HAP-1 (cell line): ENCODE measurements at regions not wholly inside any gene's neighbourhood (a gene's known extent, or its start where the extent isn't known, plus 50 kb on each side); places are given as distances from the start of the nearest gene placed in this dataset.

ENCODE experiments used
- DNase-seq, 2 experiments: peaks; one replicate each; pipeline ENCODE4 v3.0.0-alpha.2; 2016 to 2020; ENCODE audit warnings: low spot score in 2 of 2
- H3K27me3 ChIP-seq: fragments of 250-450 bp; sonication (Bioruptor Pico); 2 replicates; pipeline ENCODE4 v1.5.1; 2020; ENCODE audit warnings: low read depth, mild to moderate bottlenecking, moderate library complexity
- H3K36me3 ChIP-seq: fragments of 250-450 bp; sonication (Bioruptor Pico); replicated peaks from 2 replicates; pipeline ENCODE4 v1.5.1; 2020; ENCODE audit warnings: mild to moderate bottlenecking
- H3K4me1 ChIP-seq: fragments of 250-450 bp; sonication (Bioruptor Pico); 2 replicates; pipeline ENCODE4 v1.5.1; 2020; ENCODE audit warnings: mild to moderate bottlenecking
- H3K4me3 ChIP-seq: fragments of 250-450 bp; sonication (Bioruptor Pico); 2 replicates; pipeline ENCODE4 v1.5.1; 2020; ENCODE audit warnings: mild to moderate bottlenecking, moderate library complexity
- H3K9me3 ChIP-seq: fragments of 250-450 bp; sonication (Bioruptor Pico); 2 replicates; pipeline ENCODE4 v1.5.1; 2020; ENCODE audit warnings: mild to moderate bottlenecking, moderate library complexity
- in situ Hi-C: fragments of 300-500 bp; cut with MboI; formaldehyde crosslinking; loops from 3 replicates; pipeline ENCODE4 v1.14.3; 2020; ENCODE audit warnings: low sequenced_read_pairs, inconsistent platforms, mixed read lengths

DNA sequence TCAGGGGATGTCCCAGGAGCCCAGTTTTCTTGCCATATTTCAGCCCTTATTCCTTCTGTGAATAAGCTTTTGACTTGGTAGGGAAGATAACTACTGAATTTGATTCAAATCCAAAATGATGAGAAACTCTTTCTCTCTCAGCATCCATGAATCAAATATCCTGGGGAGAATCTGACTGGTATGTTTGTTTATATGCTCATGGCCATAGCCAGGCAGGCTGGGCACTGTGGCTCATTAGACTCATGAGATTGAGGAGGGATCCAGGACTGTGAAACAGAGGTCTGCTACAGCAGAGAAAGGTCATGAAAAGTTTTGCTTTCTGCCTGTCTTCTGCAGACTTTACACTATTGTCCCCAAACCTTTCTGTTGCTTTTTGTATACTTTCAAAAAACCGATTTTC lies 346.4 kb upstream of the ATP2B1 start:
- Histone ChIP-seq H3K4me3 (no peak overlapping the region), H3K4me1 (no peaks in the 10 kb centered on the region), H3K36me3 (no peaks in the 10 kb centered on the region), H3K9me3 (no peaks in the 10 kb centered on the region), H3K27me3 (no peaks in the 10 kb centered on the region)
- DNase-seq = no peak
- in situ Hi-C loops = no loop called here

GRCh38 chr12:90048918-90049317 lies 340.3 kb upstream of the ATP2B1 start:
- no peaks in the 10 kb centered on the region for H3K4me1 ChIP-seq
- no peaks in the 10 kb centered on the region for H3K27me3 ChIP-seq
- in situ Hi-C loops = no loop called here
- DNase-seq = no peak
- H3K36me3 ChIP-seq = no peaks in the 10 kb centered on the region
- H3K4me3 ChIP-seq = no peak overlapping the region
- H3K9me3 ChIP-seq = no peaks in the 10 kb centered on the region

- DNase-seq = no peak
- Histone ChIP-seq H3K36me3 (no peaks in the 10 kb centered on the region), H3K27me3 (no peaks in the 10 kb centered on the region)
Measured at GRCh38 chr12:90045559-90045958, 336.9 kb upstream of the ATP2B1 start.

DNA sequence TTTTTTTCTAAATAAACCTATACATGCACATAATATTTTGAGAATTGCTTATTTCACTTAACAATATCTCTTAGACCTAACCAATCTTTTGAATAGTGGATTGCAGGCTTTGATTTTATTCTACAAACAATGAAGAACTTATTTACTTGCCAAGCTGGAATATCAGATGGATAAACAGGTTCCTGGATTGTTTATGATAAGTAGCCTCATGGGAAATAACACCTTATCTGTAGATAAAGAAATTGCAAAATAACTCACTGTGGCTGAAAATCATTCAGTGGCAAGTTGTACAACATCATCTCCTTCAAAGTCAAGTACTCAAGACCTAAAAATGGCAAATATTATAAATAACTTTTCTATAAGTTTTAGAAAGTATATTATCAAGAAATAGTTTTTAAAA lies 335.4 kb upstream of the ATP2B1 start:
- in situ Hi-C loops = no loop called here
- DNase-seq = no peak

More at GRCh38 chr12:90045559-90045958, 336.9 kb upstream of the ATP2B1 start:
- Histone ChIP-seq H3K4me3 (no peak overlapping the region), H3K4me1 (no peaks in the 10 kb centered on the region), H3K9me3 (no peaks in the 10 kb centered on the region)
- in situ Hi-C loops = no loop called here

GRCh38 chr12:90042920-90043641 lies 334.4 kb upstream of the ATP2B1 start:
- Histone ChIP-seq H3K4me1 (no peaks in the 10 kb centered on the region), H3K9me3 (no peaks in the 10 kb centered on the region), H3K4me3 (no peak overlapping the region), H3K27me3 (no peaks in the 10 kb centered on the region), H3K36me3 (no peaks in the 10 kb centered on the region)
- in situ Hi-C loops = no loop called here
- DNase-seq = no peak

More for the DNA sequence above, 335.4 kb upstream of the ATP2B1 start:
- no peak overlapping the region for H3K4me3 ChIP-seq
- H3K4me1 ChIP-seq = no peaks in the 10 kb centered on the region
- H3K27me3 ChIP-seq = no peaks in the 10 kb centered on the region
- H3K36me3 ChIP-seq = no peaks in the 10 kb centered on the region
- no peaks in the 10 kb centered on the region for H3K9me3 ChIP-seq

GRCh38 chr12:90038289-90038688 lies 329.7 kb upstream of the ATP2B1 start:
- Histone ChIP-seq H3K9me3 (no peaks in the 10 kb centered on the region), H3K4me3 (no peak overlapping the region), H3K36me3 (no peaks in the 10 kb centered on the region), H3K4me1 (no peaks in the 10 kb centered on the region), H3K27me3 (no peaks in the 10 kb centered on the region)
- in situ Hi-C loops = no loop called here
- DNase-seq = no peak

DNA sequence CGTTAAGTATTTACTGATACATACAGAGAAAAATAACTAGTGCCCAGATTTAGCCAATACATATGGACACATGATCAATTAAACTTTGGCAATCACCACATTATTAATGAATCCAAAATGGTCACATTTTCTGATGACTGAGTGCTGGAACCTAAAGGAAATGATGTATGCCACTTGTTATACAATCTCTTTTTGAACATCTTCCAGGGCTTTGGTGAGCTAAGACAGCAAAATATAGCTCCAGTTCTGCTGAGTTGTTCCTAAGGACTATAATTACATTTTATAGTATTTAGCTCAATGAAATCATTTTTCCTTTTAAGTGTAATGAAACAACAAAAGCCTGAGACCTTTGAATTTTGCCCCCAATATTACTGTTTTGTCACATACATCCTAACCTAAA lies 329.1 kb upstream of the ATP2B1 start:
- no peak overlapping the region for H3K4me3 ChIP-seq
- no peak for DNase-seq

DNA sequence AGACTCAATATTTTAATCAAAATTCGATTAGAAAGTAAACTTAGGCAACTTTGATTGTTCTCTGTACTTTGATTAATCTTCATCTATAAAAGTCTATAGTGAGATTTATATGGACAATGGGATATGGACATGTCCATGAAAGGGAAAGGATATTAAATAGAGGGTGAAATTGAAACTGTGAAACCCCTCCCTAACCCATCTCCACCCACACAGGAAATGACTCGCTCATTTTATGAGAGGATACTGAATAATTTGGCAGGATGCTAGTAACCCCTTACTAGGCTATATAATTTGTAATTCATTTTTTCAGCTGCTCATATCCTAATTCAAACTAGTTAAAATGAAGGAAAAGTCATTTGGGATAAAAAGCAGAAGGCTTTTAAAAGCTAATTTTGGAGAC lies 328.0 kb upstream of the ATP2B1 start:
- Histone ChIP-seq H3K27me3 (no peaks in the 10 kb centered on the region), H3K36me3 (no peaks in the 10 kb centered on the region), H3K4me1 (no peaks in the 10 kb centered on the region), H3K4me3 (no peak overlapping the region), H3K9me3 (no peaks in the 10 kb centered on the region)
- in situ Hi-C loops = no loop called here
- no peak for DNase-seq

More for the DNA sequence above, 329.1 kb upstream of the ATP2B1 start:
- in situ Hi-C loops = no loop called here
- Histone ChIP-seq H3K27me3 (no peaks in the 10 kb centered on the region), H3K9me3 (no peaks in the 10 kb centered on the region), H3K36me3 (no peaks in the 10 kb centered on the region), H3K4me1 (no peaks in the 10 kb centered on the region)

DNA sequence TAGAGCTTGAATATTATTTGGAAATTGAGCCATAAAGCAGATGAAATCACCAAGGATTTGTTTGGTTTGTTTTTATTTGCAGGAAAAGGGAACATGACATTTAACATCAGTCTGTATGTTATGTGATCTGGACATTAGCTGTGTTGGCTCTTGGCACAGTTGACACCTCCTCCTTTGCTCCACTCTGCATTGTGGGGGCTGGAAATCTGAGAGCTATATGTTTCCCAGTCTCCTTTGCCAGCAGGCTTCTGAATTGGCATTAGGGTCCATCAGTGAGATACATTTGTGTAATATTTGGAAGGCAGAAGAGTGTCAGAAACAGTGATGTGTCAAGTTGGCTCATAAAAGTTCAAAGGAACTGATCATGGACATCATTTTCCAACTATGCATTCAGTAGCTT lies 322.1 kb upstream of the ATP2B1 start:
- in situ Hi-C loops = no loop called here
- no peaks in the 10 kb centered on the region for H3K36me3 ChIP-seq
- H3K4me1 ChIP-seq = no peaks in the 10 kb centered on the region
- no peak overlapping the region for H3K4me3 ChIP-seq
- H3K9me3 ChIP-seq = no peaks in the 10 kb centered on the region
- no peaks in the 10 kb centered on the region for H3K27me3 ChIP-seq
- DNase-seq = no peak

- in situ Hi-C loops = no loop called here
- H3K36me3 ChIP-seq = no peaks in the 10 kb centered on the region
- DNase-seq = no peak
- H3K9me3 ChIP-seq = no peaks in the 10 kb centered on the region
- H3K27me3 ChIP-seq = no peaks in the 10 kb centered on the region
- H3K4me1 ChIP-seq = no peaks in the 10 kb centered on the region
- H3K4me3 ChIP-seq = no peak overlapping the region
Measured at GRCh38 chr12:90029317-90029716, 320.7 kb upstream of the ATP2B1 start.

- Histone ChIP-seq H3K9me3 (no peaks in the 10 kb centered on the region), H3K36me3 (no peaks in the 10 kb centered on the region), H3K4me3 (no peak overlapping the region), H3K4me1 (no peaks in the 10 kb centered on the region), H3K27me3 (no peaks in the 10 kb centered on the region)
- no peak for DNase-seq
- in situ Hi-C loops = no loop called here
Measured at GRCh38 chr12:90028635-90029051, 320.0 kb upstream of the ATP2B1 start.

DNA sequence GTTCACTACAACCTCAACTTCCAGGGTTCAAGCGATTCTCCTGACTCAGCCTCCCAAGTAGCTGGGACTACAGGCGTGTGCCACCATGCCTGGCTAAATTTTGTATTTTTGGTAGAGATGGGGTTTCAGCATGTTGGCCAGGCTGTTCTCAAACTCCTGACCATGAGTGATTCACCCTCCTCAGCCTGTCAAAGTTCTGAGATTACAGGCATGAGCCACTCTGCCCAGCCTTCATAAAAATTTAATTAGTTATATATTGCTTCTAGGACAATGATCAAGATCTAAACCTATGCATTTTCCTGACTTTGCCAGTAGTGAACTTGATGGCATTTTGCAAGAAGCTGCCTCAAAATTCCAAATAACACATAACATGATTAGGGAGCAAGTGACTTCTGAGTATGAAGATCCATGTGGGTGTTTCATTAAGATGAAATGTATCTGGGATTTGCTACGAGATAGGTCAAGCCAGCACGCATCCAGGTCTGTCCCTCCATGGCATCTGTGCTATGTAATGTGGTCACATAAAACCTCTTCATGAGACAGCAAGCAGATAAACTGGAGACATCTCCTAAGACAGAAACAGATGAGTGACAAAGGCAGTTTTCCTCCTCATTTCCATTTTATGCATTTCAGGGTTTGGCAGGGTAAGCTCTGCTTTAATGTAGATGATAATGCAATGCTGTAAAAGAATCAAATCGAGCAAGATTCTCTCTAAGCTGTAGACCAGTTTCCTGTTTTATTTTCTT lies 319.4 kb upstream of the ATP2B1 start:
- H3K9me3 ChIP-seq = no peaks in the 10 kb centered on the region
- no peaks in the 10 kb centered on the region for H3K36me3 ChIP-seq
- in situ Hi-C loops = no loop called here
- no peak for DNase-seq
- H3K27me3 ChIP-seq = no peaks in the 10 kb centered on the region
- H3K4me3 ChIP-seq = no peak overlapping the region
- no peaks in the 10 kb centered on the region for H3K4me1 ChIP-seq

GRCh38 chr12:90027041-90027440 lies 318.4 kb upstream of the ATP2B1 start:
- no peaks in the 10 kb centered on the region for H3K4me1 ChIP-seq
- H3K4me3 ChIP-seq = no peak overlapping the region
- no peaks in the 10 kb centered on the region for H3K9me3 ChIP-seq
- H3K36me3 ChIP-seq = no peaks in the 10 kb centered on the region
- in situ Hi-C loops = no loop called here
- no peaks in the 10 kb centered on the region for H3K27me3 ChIP-seq
- DNase-seq = no peak

DNA sequence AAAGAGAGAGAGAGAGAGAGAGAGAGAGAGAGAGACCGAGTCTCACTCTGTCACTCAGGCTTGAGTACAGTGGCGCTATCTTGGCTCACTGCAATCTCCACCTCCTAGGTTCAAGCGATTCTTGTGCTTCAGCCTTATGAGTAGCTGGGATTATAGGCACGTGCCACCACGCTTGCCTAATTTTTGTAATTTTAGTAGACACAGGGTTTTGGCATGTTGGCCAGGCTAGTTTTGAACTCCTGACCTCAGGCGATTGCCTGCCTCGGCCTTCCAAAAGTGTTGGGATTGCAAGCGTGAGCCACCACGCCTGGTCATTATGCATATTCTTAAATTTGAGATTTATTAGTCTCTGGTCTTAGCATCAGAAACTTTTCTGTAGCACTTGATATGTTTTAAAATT lies 317.9 kb upstream of the ATP2B1 start:
- Histone ChIP-seq H3K9me3 (no peaks in the 10 kb centered on the region), H3K27me3 (no peaks in the 10 kb centered on the region), H3K4me1 (no peaks in the 10 kb centered on the region), H3K4me3 (no peak overlapping the region), H3K36me3 (no peaks in the 10 kb centered on the region)
- in situ Hi-C loops = no loop called here
- no peak for DNase-seq
